Frontal cortex (tissue), 4 donors: ENCODE measurements at regions not wholly inside any gene's neighbourhood (a gene's known extent, or its start where the extent isn't known, plus 50 kb on each side); places are given as distances from the start of the nearest gene placed in this dataset. TPM values are rescaled to one million over a fixed set of nuclear protein-coding genes. Genes with fewer than 3 reads are reported as not detected.

Experiments
- DNase-seq, 2 donors: peaks; one replicate each; pipeline ENCODE4 v3.0.0; 2012; ENCODE audit warnings: low spot score in 2 of 2
- FAIRE-seq: peaks from 2 replicates; lab custom pipeline; 2012; peaks lifted over from hg19 to GRCh38; lab: Jason Lieb, UNC
- small RNA-seq: library from RNA; depleted of rRNA; stranded (forward); fragments of <200 nt; gene quantifications from one replicate; pipeline ENCODE3, GENCODE V24; 2014
- donor health status: control.
- donor health status: control.
- donor health status: control.

DNA sequence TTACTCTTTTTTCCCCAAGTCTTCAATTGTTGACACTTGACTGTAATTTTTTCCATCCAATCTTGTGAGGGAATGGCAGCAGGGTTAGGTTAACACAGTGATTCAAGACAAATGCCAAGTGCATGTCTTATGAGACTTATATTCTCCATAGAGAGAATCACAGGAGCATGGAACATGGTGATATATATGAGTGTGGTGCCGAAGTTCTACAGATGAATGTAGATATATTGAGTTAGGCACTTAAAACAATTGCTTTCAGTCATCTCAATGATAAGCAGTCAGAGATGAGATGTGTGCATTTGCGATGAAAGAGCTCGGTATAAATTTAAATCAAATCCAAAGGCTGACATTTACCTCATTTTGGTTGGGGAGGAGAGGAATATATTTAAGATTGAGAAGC, 211.2 kb downstream of the CDH10 start:
- no peak for DNase-seq
- no peak for FAIRE-seq

Small RNA genes in the stretch of these regions (small RNA-seq; reads per million reads assigned to genes)
- gene AC026784.1 (not detected), gene RF00019 (not detected), gene RF00561 (not detected)
